Esophagus mucosa (tissue), 1 donor: ENCODE measurements at regions not wholly inside any gene's neighbourhood (a gene's known extent, or its start where the extent isn't known, plus 50 kb on each side); places are given as distances from the start of the nearest gene placed in this dataset.
"Not testable (repeated sequence)": the region's sequence is repeated elsewhere in the genome, so short reads cannot be mapped to it uniquely, and the experiment has no call there.

Experiments
- ATAC-seq: fragments of 200-7000 bp; cut with Tn5 transposase; one replicate; pipeline ENCODE4 v1.9.1; 2020
- donor health status: DM: yes; HTN: yes; CAD: no.

DNA sequence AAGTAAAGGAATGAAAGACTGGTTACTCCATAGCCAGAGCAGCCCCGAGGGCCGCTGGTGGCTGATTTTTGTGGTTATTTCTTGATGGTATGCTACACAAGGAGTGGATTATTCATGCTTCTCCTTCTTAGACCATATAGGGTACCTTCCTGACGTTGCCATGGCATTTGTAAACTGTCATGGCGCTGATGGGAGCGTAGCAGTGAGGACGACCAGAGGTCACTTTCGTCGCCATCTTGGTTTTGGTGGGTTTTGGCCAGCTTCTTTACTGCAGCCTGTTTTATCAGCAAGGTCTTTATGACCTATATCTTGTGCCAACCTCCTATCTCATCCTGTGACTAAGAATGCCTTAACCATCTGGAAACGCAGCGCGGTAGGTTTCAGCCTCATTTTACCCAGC, 1187.6 kb upstream of the AUTS2 start:
- not testable (repeated sequence) for ATAC-seq

DNA sequence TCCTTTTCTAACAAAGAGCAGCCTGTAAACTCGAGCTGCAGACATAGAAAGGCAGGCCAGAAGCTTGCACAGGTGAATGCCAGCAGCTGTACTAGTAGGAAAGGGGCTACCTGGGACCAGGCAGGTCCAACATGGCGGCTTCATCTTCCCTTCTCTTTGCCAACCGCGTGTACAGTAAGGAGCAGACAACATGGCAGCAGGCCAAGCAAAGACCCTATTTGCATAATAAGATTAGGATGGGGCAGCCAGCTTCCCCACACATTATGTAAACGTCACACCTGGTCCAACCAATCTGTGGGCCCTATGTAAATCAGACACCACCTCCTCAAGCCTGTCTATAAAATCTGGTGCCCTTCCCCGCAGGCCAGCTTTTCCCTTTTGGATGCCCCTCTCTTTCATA, 1186.5 kb upstream of the AUTS2 start:
- ATAC-seq, result no peak

DNA sequence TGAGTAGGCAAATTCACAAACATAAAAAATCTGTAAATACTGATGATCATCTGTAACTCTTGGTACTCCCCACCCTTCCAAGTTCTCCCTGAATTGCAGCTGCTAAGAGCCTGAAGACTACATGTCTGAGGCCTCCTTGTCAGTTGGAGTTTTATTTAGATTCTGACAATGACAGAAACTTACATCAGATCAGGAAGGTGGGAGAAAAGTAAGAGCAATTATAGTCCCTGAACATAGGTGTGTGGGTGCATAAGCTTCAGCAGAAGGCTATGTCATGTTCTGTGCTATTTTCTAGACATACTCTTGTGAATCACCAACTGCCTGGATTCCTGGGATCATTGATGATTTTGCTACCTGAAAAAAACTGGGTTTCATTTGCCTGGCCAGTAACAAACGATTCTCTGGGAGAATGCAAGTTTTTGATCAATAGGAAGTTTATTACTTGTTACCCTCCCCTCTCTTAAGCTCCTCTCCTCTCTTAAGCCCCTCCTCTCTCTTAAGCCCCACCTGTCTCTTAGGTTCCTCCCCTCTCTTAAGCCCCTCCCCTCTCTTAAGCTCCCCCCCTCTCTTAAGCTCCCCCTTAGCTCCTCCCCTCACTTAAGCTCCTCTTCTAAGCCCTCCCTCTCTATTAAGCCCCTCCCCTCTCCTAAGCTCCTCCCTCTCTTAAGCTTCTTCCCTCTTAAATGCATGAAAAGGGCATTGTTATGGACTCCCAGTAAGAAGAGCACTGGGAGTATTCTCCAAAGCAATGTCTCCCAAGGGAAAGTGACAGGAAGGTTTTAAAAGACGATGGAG, 1183.4 kb upstream of the AUTS2 start:
- no peak for ATAC-seq

DNA sequence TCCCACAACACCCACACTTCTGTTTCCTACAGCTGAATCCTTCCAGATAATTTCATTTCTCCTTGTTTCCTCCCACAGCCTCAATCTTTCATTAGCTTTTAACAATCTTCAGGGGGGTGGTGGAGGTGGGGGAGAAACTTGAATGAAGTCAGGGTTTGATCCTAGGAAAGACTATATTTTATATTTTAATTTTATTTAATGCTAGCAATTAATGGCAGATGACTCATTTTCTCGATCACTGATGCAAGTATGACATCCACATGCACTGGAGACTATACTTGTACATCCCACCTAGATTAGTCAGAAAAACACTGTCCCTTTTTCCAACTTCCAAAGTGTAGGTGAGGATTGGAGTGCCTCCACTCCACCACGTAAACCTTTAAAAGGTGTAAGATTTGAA, 1181.3 kb upstream of the AUTS2 start:
- ATAC-seq, result no peak

DNA sequence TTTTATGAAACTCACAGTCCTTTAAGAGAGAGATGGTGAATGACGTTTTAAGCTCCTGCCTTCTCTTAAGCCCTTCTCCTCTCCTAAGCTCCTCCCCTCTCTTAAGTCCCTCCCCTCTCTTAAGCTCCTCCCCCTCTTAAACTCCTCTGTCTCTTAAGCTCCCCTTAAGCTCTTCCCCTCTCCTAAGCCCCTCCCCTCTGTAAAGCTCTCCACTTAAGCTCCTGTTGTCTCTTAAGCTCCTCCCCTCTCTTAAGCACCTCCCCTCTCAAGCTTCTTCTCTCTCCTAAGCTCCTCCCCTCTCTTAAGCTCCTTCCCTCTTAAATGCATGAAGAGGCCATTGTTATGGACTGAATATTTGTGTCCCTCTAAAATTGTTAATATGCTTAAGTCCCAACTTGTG, 1180.6 kb upstream of the AUTS2 start:
- no peak for ATAC-seq

DNA sequence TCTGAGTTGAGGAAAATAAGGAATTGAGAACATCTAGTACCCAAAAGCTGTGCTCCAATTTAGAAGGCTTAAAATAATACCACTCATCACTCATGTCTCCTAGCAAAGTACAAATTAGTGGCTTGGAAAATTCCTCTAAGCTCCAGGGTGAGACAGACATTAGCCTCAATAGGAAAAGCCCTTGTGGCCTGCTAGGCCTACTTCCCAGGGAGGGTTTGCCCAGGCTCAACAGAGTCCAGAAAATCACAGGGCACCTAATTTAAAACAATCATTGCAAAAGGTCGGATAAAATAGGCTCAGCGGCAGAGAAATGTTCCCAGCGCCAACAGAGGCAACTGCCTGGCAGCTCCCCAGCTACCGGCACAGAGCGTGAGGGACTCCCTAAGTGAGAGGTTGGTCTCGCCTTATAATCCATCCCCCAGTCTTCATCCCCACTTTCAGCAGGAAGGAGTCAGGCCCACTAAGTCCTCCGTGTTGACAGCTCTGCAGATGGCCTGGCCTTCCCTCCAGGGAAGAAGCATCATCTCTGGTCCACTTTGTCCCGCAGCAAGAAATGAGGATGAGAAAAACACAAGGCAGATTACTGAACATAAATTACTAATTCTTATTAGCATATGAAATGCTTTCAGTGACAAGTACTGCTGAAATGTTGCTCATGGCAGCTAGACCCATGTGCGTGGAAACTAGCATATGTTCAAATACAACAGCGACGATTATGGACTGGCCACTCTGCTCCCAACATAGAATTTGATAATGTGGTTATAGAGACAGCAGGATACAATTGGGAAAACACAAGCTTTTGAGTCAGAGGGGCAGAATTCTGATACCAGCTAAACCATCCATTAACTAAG, 1177.7 kb upstream of the AUTS2 start:
- no peak for ATAC-seq

DNA sequence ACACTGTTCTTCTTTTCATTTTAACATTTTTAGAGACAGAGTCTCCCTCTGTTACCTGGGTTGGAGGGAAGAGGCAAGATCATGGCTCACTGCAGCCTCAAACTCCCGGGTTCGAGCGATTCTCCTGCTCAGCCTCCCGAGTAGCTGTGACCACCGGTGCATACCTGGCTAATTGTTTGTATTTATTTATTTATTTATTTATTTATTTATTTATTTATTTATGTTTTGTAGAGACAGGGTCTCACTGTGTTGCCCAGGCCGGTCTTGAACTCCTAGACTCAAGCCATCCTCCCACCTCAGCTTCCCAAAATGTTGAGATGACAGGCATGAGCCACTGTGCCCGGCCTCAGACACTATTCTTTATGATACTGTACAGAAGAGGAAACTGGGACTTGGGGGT, 1176.6 kb upstream of the AUTS2 start:
- no peak for ATAC-seq

DNA sequence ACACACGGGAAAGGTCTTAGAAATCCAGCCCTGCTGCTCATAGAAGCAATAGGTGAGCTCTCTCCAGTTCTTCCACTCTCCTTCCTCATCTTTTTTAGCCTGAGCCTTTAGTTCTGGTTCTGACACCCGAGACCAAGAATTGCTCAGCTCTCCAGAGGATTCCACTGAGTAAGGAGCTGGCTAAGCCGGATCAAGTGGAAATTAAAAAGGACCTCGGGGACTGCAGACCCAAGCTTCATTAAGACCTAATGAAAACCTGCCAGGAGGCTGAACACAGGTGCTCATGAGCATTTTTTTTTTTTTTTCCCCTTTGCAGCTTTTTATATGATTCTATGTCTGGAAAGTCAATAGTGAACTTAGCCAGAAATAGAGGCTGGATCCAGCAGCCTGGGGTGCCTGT, 1176.0 kb upstream of the AUTS2 start:
- no peak for ATAC-seq

DNA sequence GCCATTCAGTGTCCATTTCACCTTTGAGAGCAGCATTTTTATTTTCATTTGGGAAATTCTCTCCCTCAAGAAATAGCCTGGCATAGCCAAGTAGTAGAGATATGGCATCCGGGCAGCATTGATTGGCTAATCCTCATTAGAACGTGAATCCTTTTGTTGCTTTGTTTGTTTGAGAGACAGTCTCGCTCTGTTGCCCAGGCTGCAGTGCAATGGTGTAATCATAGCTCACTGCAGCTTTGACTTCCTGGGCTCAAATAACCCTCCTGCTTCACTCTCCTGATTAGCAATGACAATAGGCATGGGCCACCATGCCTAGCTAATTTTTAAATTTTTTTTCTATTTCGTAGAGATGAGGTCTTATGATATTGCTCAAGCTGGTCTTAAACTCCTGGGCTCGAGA, 1174.9 kb upstream of the AUTS2 start:
- no peak for ATAC-seq

DNA sequence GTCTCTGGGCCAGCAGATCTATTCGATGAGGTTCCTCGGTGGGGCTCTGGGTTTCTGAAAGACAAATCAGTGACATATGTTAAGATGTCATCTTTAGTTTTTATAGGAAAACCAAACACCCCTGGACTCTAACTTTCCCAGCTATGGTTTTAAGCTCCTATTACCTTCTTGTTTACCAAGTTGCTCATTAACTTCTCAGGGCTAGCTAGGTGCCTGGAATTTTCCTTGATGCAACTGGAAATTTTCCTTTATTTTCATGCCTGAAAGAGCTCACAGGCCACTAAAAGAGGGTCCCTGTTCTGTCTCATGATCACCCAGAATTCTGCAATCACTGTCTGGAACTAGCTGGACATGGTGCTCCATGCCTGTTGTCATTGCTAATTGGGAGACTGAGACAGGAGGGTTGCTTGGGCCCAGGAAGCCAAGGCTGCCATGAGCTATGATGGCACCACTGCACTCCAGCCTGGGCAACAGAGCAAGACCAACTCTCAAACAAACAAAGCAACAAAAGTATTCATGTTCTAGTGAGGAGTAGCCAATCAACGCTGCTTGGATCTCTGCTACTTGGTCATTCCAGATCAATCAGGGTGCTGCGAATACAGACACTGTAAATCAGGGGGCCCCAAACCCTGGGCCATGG, 1173.5 kb upstream of the AUTS2 start:
- ATAC-seq, result no peak

DNA sequence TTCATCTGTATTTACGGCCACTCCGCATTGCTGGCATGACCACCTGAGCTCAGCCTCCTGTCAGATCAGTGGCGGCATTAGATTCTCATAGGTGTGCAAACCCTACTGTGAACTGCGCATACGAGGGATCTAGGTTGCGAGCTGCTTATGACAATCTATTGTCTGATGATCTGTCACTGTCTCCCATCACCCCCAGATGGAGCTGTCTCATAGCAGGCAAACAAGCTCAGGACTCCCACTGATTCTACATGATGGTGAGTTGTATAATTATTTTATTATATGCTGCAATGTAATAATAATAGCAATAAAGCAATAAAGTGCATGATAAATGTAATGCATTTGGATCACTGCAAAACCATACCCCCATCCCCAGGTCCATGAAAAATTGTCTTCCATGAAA, 1172.9 kb upstream of the AUTS2 start:
- no peak for ATAC-seq

DNA sequence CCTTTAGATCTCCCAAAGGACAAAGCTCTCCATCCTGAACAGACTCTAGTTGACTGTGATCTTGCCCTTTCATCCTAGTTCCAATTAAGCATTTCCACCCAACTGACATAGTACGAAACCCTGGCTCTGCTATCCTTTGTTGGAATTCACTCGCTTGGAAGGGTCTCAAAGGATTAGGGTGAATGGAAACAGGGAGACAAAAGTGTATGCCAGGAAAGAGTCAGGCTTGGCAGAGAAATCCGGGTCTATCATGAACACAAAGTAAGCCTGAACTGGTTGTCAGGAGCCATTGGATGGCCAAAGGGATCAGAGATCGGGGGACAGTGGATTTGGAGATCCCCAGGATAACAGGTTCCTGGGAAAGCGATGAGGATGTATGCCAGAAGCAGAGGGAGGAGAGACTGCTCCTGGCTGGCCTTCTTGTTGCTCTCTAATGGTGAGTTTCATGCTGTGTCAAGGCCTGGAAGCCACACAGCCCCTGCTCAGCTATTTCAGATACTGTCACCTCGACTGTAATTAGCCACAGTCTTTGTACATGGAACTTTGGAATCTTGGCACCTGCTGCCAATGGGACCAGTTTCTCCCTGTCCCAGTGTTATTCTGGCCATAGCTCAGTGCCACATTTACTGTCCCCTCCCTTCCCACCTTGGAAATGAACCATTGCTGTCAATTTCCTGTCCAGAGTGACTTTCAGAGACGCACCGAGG, 1168.7 kb upstream of the AUTS2 start:
- ATAC-seq, result no peak

DNA sequence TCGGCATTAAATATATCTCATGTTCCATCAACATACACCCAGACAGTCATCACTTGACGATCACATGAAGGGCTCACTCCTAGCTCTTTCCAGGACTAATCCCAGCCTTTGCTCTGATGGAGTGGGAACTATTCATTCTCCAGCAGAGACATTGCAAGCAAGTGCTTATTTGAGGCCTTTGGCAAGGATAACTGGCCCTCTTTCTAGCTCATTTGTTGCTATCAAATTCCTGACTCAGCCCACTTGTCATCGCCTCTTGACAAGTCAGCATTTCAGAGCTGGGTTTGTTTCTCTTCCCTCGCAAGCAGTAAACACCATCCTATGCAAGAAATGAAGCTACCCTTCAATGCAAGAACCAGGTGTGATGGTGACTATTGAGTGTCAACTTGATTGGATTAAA, 1165.7 kb upstream of the AUTS2 start:
- ATAC-seq, result no peak

DNA sequence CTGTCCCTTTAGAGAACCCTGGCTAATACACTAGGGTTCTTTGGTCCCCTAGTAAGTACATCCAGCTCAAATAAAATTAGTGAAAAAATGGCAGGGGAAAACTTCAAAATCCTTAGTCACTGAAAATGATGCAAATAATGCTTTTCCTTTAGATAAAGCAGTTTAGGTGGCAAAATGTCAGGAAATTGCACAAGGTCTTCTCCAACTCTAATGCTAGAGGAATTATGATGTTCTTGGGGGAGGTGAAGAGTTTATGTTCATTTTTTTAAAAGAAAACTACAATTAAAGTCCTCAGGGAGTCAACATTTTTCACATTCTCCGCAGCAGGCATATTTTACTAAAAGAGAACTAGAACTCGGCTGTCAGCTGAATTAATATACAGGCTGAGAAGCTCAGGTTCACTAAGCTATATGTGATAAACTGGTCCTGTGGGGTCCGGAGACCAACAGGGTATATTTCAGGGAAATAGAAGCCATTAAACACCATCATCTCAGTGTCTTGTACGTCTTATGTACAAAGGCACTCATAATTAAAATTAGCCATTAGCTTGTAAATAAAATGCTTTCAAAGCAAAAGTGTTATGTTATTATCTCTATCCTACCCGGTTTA, 1164.7 kb upstream of the AUTS2 start:
- ATAC-seq, result no peak

DNA sequence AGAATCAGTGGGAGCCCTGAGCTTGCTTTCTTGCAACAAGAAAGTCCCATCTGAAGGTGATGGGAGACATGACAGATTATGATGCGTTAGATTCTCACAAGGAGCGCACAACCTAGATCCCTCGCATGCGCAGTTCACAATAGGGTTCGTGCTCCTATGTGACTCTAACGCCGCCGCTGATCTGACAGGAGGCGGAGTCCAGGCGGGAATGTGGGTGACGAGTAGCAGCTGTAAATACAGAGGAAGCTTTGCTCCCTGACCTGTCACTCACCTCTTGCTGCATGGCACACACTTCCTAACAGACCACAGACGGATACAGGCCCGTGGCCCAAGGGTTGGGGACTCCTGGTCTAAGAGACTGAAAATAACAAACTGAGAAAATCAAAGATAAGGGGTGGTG, 1163.4 kb upstream of the AUTS2 start:
- ATAC-seq, result no peak

DNA sequence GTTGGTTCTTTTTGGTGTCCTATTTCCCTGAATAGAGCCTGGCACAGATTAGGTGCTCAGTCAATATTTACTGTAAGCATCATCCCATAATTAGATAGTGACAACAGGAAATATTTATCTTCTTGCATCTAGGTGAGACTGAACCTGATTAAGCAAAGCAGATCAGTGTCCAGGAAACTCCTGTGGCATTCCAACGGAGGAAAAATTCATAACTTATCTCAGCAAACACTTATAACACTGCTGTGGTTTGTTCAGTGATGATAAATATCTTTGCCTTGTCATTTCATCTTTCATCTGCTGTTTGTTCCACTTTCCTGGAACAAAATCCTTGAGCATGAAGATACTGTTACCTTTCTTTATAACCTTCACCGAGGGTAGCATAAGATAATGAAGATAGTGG, 1160.3 kb upstream of the AUTS2 start:
- ATAC-seq, result no peak

DNA sequence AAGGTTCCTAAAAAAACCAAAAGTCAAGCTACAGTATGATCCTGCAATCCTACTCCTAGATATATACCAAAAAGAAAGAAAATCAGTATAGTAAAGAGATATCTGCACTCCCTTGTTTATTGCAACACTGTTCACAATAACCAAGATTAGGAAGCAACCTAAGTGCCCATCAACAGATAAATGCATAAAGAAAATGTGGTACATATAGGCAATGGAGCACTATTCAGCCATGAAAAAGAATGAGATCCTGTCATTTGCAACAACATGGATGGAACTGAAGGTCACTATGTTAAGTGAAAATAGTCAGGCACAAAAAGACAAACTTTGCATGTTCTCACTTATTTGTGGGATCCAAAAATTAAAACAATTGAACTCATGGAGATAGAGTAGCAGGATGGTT, 1159.5 kb upstream of the AUTS2 start:
- no peak for ATAC-seq

DNA sequence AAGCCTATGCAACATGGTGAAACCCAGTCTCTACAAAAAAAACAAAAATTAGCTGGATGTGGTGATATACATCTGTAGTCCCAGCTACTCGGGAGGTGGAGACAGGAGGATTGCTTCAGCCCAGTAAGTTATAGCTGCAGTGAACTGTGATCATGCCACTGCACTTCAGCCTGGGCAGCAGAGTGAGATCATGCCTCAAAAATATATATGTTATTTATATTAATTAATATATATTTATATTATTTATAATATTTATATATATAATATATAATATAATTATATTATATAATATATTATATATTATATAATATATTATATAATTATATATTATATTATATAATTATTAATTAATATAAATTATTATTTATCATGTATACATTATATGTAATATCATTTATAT, 1158.4 kb upstream of the AUTS2 start:
- ATAC-seq, result no peak

DNA sequence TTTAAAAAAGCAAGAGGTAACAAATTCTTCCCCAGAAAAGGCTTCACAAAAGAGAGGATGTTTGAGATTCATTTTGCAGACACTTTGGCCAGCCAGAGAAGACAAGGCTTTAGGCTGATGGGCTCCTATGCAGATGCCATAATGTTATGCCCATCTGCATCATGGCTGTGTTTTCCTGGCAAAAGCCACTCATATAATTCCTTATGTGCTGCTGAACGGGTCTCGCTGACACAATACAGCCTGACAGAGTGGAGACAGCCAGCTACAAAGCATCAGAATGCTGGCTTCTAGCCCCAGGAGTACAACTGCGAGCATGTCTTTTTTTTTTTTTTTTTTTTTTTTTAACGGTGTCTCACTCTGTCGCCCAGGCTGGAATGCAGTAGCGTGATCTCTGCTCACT, 1157.4 kb upstream of the AUTS2 start:
- ATAC-seq, result no peak

DNA sequence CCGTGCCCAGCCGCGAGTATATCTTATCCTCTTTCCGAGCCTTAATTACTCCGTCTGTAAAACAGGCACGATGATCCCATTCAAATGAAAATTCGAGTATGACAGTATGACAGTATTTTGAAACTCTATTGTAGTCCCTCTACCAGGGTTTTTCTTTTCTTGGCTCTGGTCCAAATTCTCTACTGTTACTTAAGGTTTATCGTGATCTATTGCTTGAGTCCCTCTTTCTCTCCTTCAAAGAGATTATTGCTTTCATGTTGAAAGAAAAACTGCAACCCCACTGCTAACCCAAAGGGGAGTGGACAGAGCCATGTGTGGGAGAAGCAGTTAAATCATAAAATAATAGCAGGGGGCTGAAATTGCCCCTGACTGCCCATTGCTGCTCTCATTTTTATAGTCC, 1156.6 kb upstream of the AUTS2 start:
- ATAC-seq, result no peak

DNA sequence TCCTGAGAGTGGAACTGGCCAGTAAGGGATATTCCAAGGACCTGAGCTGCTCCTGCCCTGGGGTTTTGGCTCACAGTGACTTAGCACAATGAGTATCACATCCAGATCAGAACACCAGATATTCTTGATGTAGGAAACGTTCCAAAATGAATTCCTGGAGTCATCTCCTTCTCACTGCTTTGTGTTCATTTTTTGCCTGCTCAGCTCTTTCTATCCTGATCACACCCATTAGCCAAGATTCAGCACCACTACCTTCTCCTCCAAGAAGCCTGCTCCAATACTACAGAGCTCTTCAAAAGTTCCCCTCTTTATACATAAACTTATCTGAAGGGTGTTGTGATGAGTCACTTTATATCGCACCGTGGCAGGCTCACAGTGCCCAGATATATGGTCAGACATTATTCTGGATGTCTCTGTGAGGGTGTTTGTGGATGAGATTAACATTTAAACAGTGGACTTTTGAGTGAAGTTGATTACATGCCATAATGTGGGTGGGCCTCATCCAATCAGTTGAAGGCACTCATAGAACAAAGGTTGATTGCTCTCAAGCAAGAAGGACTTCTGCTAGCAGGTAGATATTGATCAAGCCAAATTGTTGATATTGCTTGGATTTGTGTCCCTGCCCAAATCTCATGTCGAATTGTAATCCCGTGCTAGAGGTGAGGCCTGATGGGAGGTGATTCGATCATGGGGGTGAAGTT, 1155.2 kb upstream of the AUTS2 start:
- ATAC-seq, result no peak

DNA sequence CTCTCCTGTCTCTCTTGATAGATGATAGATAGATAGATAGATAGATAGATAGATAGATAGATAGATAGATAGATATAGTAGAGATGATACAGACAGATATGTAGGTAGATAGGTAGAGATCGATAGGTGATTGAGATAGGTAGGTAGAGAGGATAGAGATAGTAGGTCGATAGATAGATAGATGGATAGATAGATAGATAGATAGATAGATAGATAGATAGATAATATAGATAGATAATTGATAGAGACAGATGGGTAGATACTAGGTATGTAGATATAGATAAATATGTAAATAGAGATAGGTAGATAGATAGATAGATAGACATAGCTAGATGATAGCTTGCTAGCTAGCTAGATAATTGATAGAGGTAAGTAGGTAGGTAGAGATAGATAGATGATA, 1154.2 kb upstream of the AUTS2 start:
- no peak for ATAC-seq
